ENCODE measurements at regions not wholly inside any gene's neighbourhood (a gene's known extent, or its start where the extent isn't known, plus 50 kb on each side); places are given as distances from the start of the nearest gene placed in this dataset.

DNA sequence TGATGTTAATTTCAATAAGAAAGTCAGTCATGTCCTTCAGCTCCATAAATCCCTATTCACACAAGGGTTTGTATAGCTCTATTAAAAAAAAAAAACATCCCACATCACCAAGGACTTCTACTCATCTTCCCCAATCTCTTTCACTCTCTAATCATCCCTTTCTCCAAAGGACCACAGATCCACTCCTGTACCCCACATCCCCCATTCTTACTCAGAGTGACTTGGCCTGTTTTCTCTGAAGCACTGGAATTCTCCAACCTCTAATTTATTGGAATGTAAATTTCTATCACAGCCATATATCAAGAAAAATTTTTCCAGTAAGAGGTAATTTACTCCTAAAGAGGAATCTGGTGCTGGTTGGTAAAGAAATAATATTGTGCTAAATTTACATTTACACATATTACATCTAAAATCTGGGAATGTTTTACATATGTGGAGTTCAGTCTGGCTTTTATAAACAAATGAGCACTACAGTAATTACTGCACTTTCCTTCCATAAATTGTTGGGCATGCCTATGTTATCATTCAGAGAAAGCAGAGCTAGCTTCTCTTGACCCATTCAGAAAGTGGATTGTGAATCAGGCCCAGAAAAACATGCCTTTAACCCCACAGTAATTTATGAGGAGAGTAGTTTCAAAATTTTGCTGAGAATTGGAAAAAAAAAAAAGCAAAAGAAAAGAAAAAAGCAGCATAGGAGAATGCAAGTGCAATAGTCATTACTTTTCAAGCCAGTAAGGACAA lies 399.5 kb upstream of the TNC start:
- Histone ChIP-seq H3K9me3 (ENCODE audit: low read length) (no peaks in the 10 kb centered on the region), H3K4me3 (replicated peaks in 1 of 3; ENCODE audit: insufficient read depth in 1 of 3, low read depth in 2 of 3, low read length in 3 of 3) (no peak overlapping the region), H2AFZ (ENCODE audit: low read length) (no peak overlapping the region), H3K27me3 (ENCODE audit: control insufficient read depth in 1 of 2, insufficient read depth in 2 of 2, low read length in 2 of 2) (no peaks in the 10 kb centered on the region; a peak in 2 of 5 replicates), H4K20me1 (ENCODE audit: insufficient read depth, low read length) (no peaks in the 10 kb centered on the region), H3K4me2 (ENCODE audit: low read depth, low read length) (no peak overlapping the region), H3K4me1 (ENCODE audit: insufficient read depth, low read length) (no peaks in the 10 kb centered on the region), H3K79me2 (ENCODE audit: insufficient read depth, low read length) (no peaks in the 10 kb centered on the region), H3K27ac (ENCODE audit: extremely low read length, insufficient read depth, low read length) (no peak overlapping the region), H3K36me3 (replicated peaks in 1 of 2; ENCODE audit: control insufficient read depth in 1 of 2, insufficient read depth in 2 of 2, low read length in 2 of 2) (no peaks in the 10 kb centered on the region), H3K9ac (ENCODE audit: insufficient read depth, low read depth, low read length) (no peak overlapping the region)
- ChIA-PET CTCF (ENCODE audit: low intra/inter-chr PET ratio, low total read pairs) (no interaction called here), POLR2A (no interaction called here)
- no TSS peak for BruUV-seq (replicated peaks)
- ATAC-seq (no peak), FAIRE-seq (no peak), DNase-seq (ENCODE audit: low spot score) (no peak)
- intact Hi-C loops (cut with micrococcal nuclease; ENCODE audit: unreplicated experiment) (no loop called here), in situ Hi-C loops (cut with HindIII; ENCODE audit: extremely low pct_ligation_motif_present, low pct_unique_long_range_greater_than_20kb) (loop anchor here (25.0 kb wide), 1 partner anchor 605 kb away; no protein-coding TSS in a partner anchor)
- TF ChIP-seq, protein P1, sequence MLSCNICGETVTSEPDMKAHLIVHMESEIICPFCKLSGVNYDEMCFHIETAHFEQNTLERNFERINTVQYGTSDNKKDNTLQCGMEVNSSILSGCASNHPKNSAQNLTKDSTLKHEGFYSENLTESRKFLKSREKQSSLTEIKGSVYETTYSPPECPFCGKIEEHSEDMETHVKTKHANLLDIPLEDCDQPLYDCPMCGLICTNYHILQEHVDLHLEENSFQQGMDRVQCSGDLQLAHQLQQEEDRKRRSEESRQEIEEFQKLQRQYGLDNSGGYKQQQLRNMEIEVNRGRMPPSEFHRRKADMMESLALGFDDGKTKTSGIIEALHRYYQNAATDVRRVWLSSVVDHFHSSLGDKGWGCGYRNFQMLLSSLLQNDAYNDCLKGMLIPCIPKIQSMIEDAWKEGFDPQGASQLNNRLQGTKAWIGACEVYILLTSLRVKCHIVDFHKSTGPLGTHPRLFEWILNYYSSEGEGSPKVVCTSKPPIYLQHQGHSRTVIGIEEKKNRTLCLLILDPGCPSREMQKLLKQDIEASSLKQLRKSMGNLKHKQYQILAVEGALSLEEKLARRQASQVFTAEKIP (CRISPR knock-in tag; IDR thresholded peaks at IDR 0.05; ENCODE audit: borderline replicate concordance) = no peak
- no peak for TF ChIP-seq PRDM4 (CRISPR knock-in tag; IDR thresholded peaks at IDR 0.05; ENCODE audit: borderline replicate concordance)
- no peak for TF ChIP-seq ADNP (CRISPR knock-in tag; IDR thresholded peaks at IDR 0.05)
- TF ChIP-seq ZNF30 (CRISPR knock-in tag; IDR thresholded peaks at IDR 0.05) = no peak
- TF ChIP-seq, protein P2, sequence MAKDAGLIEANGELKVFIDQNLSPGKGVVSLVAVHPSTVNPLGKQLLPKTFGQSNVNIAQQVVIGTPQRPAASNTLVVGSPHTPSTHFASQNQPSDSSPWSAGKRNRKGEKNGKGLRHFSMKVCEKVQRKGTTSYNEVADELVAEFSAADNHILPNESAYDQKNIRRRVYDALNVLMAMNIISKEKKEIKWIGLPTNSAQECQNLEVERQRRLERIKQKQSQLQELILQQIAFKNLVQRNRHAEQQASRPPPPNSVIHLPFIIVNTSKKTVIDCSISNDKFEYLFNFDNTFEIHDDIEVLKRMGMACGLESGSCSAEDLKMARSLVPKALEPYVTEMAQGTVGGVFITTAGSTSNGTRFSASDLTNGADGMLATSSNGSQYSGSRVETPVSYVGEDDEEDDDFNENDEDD (CRISPR knock-in tag; IDR thresholded peaks at IDR 0.05; ENCODE audit: borderline replicate concordance) = no peak
- TF ChIP-seq, protein P3, sequence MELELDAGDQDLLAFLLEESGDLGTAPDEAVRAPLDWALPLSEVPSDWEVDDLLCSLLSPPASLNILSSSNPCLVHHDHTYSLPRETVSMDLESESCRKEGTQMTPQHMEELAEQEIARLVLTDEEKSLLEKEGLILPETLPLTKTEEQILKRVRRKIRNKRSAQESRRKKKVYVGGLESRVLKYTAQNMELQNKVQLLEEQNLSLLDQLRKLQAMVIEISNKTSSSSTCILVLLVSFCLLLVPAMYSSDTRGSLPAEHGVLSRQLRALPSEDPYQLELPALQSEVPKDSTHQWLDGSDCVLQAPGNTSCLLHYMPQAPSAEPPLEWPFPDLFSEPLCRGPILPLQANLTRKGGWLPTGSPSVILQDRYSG (CRISPR knock-in tag; IDR thresholded peaks at IDR 0.05) = no peak
- TF ChIP-seq BORCS8-MEF2B (CRISPR knock-in tag; IDR thresholded peaks at IDR 0.05) = no peak
- TF ChIP-seq GTF3A (CRISPR knock-in tag; conservative IDR thresholded peaks at IDR 0.05) = no peak
- TF ChIP-seq GMEB1 (CRISPR knock-in tag; IDR thresholded peaks at IDR 0.05; ENCODE audit: borderline replicate concordance) = no peak
- no peak for TF ChIP-seq ETV5 (CRISPR knock-in tag; IDR thresholded peaks at IDR 0.05; ENCODE audit: borderline replicate concordance)
- TF ChIP-seq REL (CRISPR knock-in tag; conservative IDR thresholded peaks at IDR 0.05) = no peak
- TF ChIP-seq, protein P4, sequence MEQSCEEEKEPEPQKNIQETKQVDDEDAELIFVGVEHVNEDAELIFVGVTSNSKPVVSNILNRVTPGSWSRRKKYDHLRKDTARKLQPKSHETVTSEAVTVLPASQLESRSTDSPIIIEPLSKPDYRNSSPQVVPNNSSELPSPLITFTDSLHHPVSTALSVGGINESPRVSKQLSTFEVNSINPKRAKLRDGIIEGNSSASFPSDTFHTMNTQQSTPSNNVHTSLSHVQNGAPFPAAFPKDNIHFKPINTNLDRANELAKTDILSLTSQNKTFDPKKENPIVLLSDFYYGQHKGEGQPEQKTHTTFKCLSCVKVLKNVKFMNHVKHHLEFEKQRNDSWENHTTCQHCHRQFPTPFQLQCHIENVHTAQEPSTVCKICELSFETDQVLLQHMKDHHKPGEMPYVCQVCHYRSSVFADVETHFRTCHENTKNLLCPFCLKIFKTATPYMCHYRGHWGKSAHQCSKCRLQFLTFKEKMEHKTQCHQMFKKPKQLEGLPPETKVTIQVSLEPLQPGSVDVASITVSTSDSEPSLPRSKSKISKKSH (CRISPR knock-in tag; IDR thresholded peaks at IDR 0.05; ENCODE audit: borderline replicate concordance) = no peak
